Liver (tissue), 7 donors: ENCODE measurements at regions not wholly inside any gene's neighbourhood (a gene's known extent, or its start where the extent isn't known, plus 50 kb on each side); places are given as distances from the start of the nearest gene placed in this dataset.

ENCODE experiments used
- DNase-seq: peaks from one replicate; pipeline ENCODE4 v3.0.0-alpha.2; 2017; ENCODE audit warnings: low spot score
- H3K27ac ChIP-seq, 2 donors: one replicate each; pipeline ENCODE4 v1.7.0; 2013; ENCODE audit warnings: inconsistent platforms in 2 of 2, low read length in 2 of 2, control low read depth in 1 of 2, low read depth in 1 of 2, mild to moderate bottlenecking in 1 of 2
- H3K27me3 ChIP-seq, 4 donors: one replicate each; pipeline versions ENCODE4 v1.6.1 to v1.7.0; 2013; ENCODE audit warnings: low read length in 3 of 4, inconsistent platforms in 1 of 4, mild to moderate bottlenecking in 1 of 4, moderate library complexity in 1 of 4; ENCODE audit not compliant: control insufficient read depth in 4 of 4, insufficient read depth in 4 of 4
- H3K36me3 ChIP-seq, 4 donors: one replicate each; pipeline versions ENCODE4 v1.6.1 to v1.7.0; 2013; ENCODE audit warnings: low read length in 3 of 4, mild to moderate bottlenecking in 3 of 4, low read depth in 1 of 4, moderate library complexity in 1 of 4; ENCODE audit not compliant: control insufficient read depth in 4 of 4, insufficient read depth in 3 of 4
- H3K4me1 ChIP-seq, 4 donors: one replicate each; pipeline versions ENCODE4 v1.6.1 to v1.7.0; 2013; ENCODE audit warnings: low read length in 3 of 4, mild to moderate bottlenecking in 3 of 4, moderate library complexity in 1 of 4; ENCODE audit not compliant: control insufficient read depth in 4 of 4, insufficient read depth in 4 of 4
- H3K4me3 ChIP-seq, 3 donors: one replicate each; pipeline versions ENCODE4 v1.6.1 to v1.7.0; 2013; ENCODE audit warnings: low read length in 3 of 3, control low read depth in 1 of 3, low read depth in 1 of 3, mild to moderate bottlenecking in 1 of 3
- H3K9ac ChIP-seq, 2 donors: one replicate each; pipeline ENCODE4 v1.7.0; 2013; ENCODE audit warnings: low read length in 2 of 2, mild to moderate bottlenecking in 2 of 2, moderate library complexity in 2 of 2, control low read depth in 1 of 2, low read depth in 1 of 2
- H3K9me3 ChIP-seq, 4 donors: one replicate each; pipeline versions ENCODE4 v1.6.1 to v1.7.0; 2013; ENCODE audit warnings: low read length in 3 of 4; ENCODE audit not compliant: control insufficient read depth in 4 of 4
- FOXA1 ChIP-seq: IDR thresholded peaks from 2 replicates; pipeline ENCODE4 v1.6.1; 2016; ENCODE audit warnings: antibody characterized with exemption
- FOXA2 ChIP-seq: IDR thresholded peaks from 2 replicates; pipeline ENCODE4 v1.6.1; 2016; ENCODE audit warnings: antibody characterized with exemption
- GABPA ChIP-seq, 2 donors: IDR thresholded peaks in 1 of 2; conservative IDR thresholded peaks in 1 of 2; 2 replicates each; pipeline ENCODE4 v1.6.1; 2016; ENCODE audit warnings: antibody characterized with exemption in 2 of 2, mild to moderate bottlenecking in 1 of 2, moderate library complexity in 1 of 2
- HNF4A ChIP-seq, 2 donors: conservative IDR thresholded peaks; 2 replicates each; pipeline ENCODE4 v1.6.1; 2016; ENCODE audit warnings: antibody characterized with exemption in 2 of 2, mild to moderate bottlenecking in 2 of 2
- HNF4G ChIP-seq: IDR thresholded peaks from 2 replicates; pipeline ENCODE4 v1.6.1; 2016; ENCODE audit warnings: antibody characterized with exemption
- JUND ChIP-seq, 2 donors: IDR thresholded peaks; 2 replicates each; pipeline ENCODE4 v1.6.1; 2016; ENCODE audit warnings: antibody characterized with exemption in 2 of 2
- NR2F2 ChIP-seq: IDR thresholded peaks from 2 replicates; pipeline ENCODE4 v1.6.1; 2016; ENCODE audit warnings: antibody characterized with exemption
- RAD21 ChIP-seq, 2 donors: IDR thresholded peaks; 2 replicates each; pipeline ENCODE4 v1.6.1; 2016; ENCODE audit warnings: antibody characterized with exemption in 2 of 2, mild to moderate bottlenecking in 2 of 2
- SP1 ChIP-seq: IDR thresholded peaks from 2 replicates; pipeline ENCODE4 v1.6.1; 2018; ENCODE audit warnings: antibody characterized with exemption, mild to moderate bottlenecking
- YY1 ChIP-seq: IDR thresholded peaks from 2 replicates; pipeline ENCODE4 v1.6.1; 2016; ENCODE audit warnings: antibody characterized with exemption, mild to moderate bottlenecking
- ZBTB33 ChIP-seq: IDR thresholded peaks from 2 replicates; pipeline ENCODE4 v1.6.1; 2016; ENCODE audit warnings: antibody characterized with exemption
- WGBS: extraction: QIAGEN DNeasy Blood & Tissue Kit; methylation state at CpG from one replicate; pipeline ENCODE4 v1.1.7; 2013; 5-methylcytosine and 5-hydroxymethylcytosine counted together
- TF ChIP-seq, protein P1 (sequence below): IDR thresholded peaks from 2 replicates; pipeline ENCODE4 v1.6.1; 2016; ENCODE audit warnings: antibody characterized with exemption
- donor health status: healthy.
- donor health status: healthy.
- donor health status: healthy.
- donor health status: healthy.

- 84% methylated on average over 1 of the region's 1 CpG for WGBS
- H3K4me3 ChIP-seq = no peak overlapping the region
- no peaks in the 10 kb centered on the region for H3K27me3 ChIP-seq
- TF ChIP-seq HNF4A (conservative IDR thresholded peaks at IDR 0.05) (no peak), ZBTB33 (no peak)
- TF ChIP-seq, protein P1, sequence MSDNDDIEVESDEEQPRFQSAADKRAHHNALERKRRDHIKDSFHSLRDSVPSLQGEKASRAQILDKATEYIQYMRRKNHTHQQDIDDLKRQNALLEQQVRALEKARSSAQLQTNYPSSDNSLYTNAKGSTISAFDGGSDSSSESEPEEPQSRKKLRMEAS = no peak
- DNase-seq = no peak
- H3K36me3 ChIP-seq = no peaks in the 10 kb centered on the region
- H3K27ac ChIP-seq = no peak overlapping the region
- H3K9ac ChIP-seq = no peak overlapping the region
- H3K9me3 ChIP-seq = no peaks in the 10 kb centered on the region
- H3K4me1 ChIP-seq = no peaks in the 10 kb centered on the region
These were observed 348.9 kb upstream of the FAR2 start for GRCh38 chr12:28800129-28800528.

- DNase-seq = no peak
- TF ChIP-seq YY1 (no peak), HNF4G (no peak), GABPA (IDR thresholded peaks at IDR 0.05 in 1 of 2, conservative IDR thresholded peaks at IDR 0.05 in 1 of 2) (no peak), ZBTB33 (no peak)
- no peaks in the 10 kb centered on the region for H3K4me1 ChIP-seq
- 79% methylated on average over 5 of the region's 5 CpGs for WGBS
- H3K27ac ChIP-seq = no peak overlapping the region
- H3K27me3 ChIP-seq = no peaks in the 10 kb centered on the region
- H3K36me3 ChIP-seq = no peaks in the 10 kb centered on the region
- H3K9me3 ChIP-seq = no peaks in the 10 kb centered on the region
- no peak overlapping the region for H3K9ac ChIP-seq
- no peak overlapping the region for H3K4me3 ChIP-seq
These were observed 346.2 kb upstream of the FAR2 start for GRCh38 chr12:28802706-28803438.

GRCh38 chr12:28807535-28807934 is 341.5 kb upstream of the FAR2 start:
- Histone ChIP-seq H3K36me3 (no peaks in the 10 kb centered on the region), H3K4me3 (no peak overlapping the region), H3K9me3 (no peaks in the 10 kb centered on the region), H3K27ac (no peak overlapping the region), H3K9ac (no peak overlapping the region), H3K4me1 (no peaks in the 10 kb centered on the region), H3K27me3 (peaks cover 0 to 3% (median 0%) of the 10 kb centered on the region in 4 donors)
- TF ChIP-seq FOXA1 (no peak), HNF4G (no peak), FOXA2 (no peak), RAD21 (IDR thresholded peaks at IDR 0.05) (no peak), SP1 (no peak), JUND (IDR thresholded peaks at IDR 0.05) (no peak), NR2F2 (no peak)
- no peak for DNase-seq
- 72% methylated on average over 3 of the region's 3 CpGs for WGBS
